ENCODE measurements at regions not wholly inside any gene's neighbourhood (a gene's known extent, or its start where the extent isn't known, plus 50 kb on each side); places are given as distances from the start of the nearest gene placed in this dataset.

DNA sequence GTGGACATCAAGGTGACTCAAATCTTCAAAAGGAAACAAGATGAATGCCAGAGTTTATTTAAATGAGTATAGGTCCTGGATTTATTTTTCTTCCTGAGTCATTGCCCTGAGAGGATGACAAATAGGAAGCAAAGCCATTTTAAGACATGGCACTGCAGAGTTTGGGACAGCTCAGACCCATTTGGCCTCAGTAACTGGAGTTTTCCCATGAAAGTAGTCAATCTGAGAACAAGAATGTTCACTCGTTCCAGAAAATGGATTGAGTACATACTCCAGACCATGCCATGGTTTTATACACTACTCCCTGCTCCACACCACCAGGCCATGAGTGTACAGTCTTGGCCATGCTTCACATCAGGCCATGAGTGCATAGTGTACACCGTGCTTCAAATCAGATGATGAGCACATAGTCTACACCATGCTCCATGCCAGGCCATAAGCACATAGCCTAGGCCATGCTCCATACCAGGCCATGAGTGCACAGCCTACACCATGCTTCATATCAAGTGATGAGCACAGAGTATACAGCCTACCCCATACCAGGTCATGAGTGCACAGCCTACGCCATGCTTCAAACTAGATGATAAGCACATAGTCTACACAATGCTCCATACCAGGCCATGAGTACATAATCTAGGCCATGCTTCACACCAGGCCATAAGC is 202.4 kb downstream of the FBXO15 start:
- H3K4me3 ChIP-seq, result no peak overlapping the region
- TF ChIP-seq, protein P1, sequence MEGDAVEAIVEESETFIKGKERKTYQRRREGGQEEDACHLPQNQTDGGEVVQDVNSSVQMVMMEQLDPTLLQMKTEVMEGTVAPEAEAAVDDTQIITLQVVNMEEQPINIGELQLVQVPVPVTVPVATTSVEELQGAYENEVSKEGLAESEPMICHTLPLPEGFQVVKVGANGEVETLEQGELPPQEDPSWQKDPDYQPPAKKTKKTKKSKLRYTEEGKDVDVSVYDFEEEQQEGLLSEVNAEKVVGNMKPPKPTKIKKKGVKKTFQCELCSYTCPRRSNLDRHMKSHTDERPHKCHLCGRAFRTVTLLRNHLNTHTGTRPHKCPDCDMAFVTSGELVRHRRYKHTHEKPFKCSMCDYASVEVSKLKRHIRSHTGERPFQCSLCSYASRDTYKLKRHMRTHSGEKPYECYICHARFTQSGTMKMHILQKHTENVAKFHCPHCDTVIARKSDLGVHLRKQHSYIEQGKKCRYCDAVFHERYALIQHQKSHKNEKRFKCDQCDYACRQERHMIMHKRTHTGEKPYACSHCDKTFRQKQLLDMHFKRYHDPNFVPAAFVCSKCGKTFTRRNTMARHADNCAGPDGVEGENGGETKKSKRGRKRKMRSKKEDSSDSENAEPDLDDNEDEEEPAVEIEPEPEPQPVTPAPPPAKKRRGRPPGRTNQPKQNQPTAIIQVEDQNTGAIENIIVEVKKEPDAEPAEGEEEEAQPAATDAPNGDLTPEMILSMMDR (IDR thresholded peaks at IDR 0.05), result no peak
- no peak for TF ChIP-seq POLR2A (IDR thresholded peaks at IDR 0.05)
- no peaks in the 10 kb centered on the region for H3K4me1 ChIP-seq (ENCODE audit: insufficient read depth)
- no peaks in the 10 kb centered on the region for H3K27me3 ChIP-seq
- H3K36me3 ChIP-seq, result no peaks in the 10 kb centered on the region
- 81 to 87% (median 87%) methylated on average over 3 of the region's 3 CpGs for WGBS, 3 donors
- intact Hi-C loops (cut with DNase I), result no loop called here
- no peak for DNase-seq
- no peaks in the 10 kb centered on the region for H3K9me3 ChIP-seq
- no peak overlapping the region for H3K27ac ChIP-seq

DNA sequence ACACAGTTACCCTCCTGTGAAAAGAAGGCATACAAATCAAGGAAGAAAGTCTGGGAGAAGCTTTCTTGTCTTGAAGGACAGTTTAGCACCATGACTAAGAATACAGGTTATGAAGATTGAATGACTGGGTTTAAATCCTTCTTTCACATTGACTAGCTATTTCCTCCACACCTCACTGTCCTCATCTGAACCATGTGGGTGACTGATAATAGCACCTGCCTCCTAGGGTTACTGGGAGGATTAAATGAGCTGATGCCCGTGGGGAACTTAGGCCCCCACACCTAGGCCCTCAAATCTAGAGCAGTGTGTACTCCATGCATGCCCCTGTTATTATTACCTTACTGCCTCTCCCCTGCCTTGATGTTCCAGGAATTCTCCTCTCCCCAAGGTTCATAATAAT is 202.9 kb downstream of the FBXO15 start:
- Histone ChIP-seq H3K27me3 (no peaks in the 10 kb centered on the region), H3K27ac (no peak overlapping the region), H3K36me3 (no peaks in the 10 kb centered on the region), H3K4me1 (ENCODE audit: insufficient read depth) (no peaks in the 10 kb centered on the region), H3K4me3 (no peak overlapping the region), H3K9me3 (no peaks in the 10 kb centered on the region)
- 50 to 81% (median 62%) methylated on average over 1 of the region's 1 CpG for WGBS, 3 donors
- intact Hi-C loops (cut with DNase I), result no loop called here
- no peak for DNase-seq
- no peak for TF ChIP-seq POLR2A (IDR thresholded peaks at IDR 0.05)
- TF ChIP-seq, protein P1 (IDR thresholded peaks at IDR 0.05), result no peak
- TF ChIP-seq EP300 (IDR thresholded peaks at IDR 0.05), result no peak

DNA sequence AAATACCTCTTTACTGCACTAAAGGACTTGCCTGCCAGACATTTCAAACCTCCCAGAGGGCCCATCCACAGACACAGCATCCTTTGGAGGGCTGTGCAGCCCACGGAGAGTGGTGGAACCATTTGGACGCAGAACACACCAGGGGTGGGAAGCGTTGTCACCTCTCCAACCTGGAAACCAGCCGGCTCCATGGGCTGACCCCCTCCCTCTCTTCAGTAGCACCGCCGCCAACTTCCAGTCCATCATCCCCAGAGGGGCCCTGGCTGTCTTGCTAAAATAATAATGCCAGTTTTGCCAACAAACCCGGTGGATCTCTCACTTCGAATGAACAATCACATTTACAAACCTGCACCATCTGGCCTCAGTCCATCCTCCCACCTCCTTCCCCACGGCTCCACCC is 203.9 kb downstream of the FBXO15 start:
- H3K27me3 ChIP-seq, result no peaks in the 10 kb centered on the region
- H3K27ac ChIP-seq, result no peak overlapping the region
- DNase-seq, result no peak
- WGBS, 3 donors, result 70 to 78% (median 72%) methylated on average over 9 of the region's 9 CpGs
- H3K9me3 ChIP-seq, result no peaks in the 10 kb centered on the region
- intact Hi-C loops (cut with DNase I), result no loop called here
- H3K4me1 ChIP-seq (ENCODE audit: insufficient read depth), result no peaks in the 10 kb centered on the region
- TF ChIP-seq, protein P1 (IDR thresholded peaks at IDR 0.05), result no peak
- TF ChIP-seq EP300 (IDR thresholded peaks at IDR 0.05), result no peak
- TF ChIP-seq POLR2A (IDR thresholded peaks at IDR 0.05), result no peak
- no peak overlapping the region for H3K4me3 ChIP-seq
- H3K36me3 ChIP-seq, result no peaks in the 10 kb centered on the region

DNA sequence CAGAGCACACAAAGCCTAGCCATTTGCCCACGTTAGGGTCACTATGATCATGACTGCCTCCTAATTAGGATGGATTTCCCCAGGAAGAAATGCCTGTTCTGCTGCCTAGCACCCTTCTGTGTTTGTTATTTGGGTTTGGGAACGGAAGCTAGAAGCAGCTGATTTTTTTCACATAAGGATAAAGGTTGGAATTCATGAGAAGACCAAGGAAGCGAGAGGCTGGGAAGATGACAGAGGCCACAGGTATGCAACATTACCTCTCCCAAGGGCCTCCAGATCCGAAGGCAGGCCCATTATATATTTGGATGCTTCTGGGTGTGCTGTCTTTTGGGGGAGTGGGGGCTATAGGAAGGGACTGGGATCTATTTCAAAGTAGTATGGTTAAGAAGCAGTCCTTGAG is 204.7 kb downstream of the FBXO15 start:
- Histone ChIP-seq H3K4me3 (no peak overlapping the region), H3K36me3 (no peaks in the 10 kb centered on the region), H3K27ac (no peak overlapping the region), H3K27me3 (no peaks in the 10 kb centered on the region), H3K4me1 (ENCODE audit: insufficient read depth) (no peaks in the 10 kb centered on the region), H3K9me3 (no peaks in the 10 kb centered on the region)
- TF ChIP-seq, protein P1 (IDR thresholded peaks at IDR 0.05), result no peak
- no peak for DNase-seq
- intact Hi-C loops (cut with DNase I), result no loop called here
- WGBS, 3 donors, result 62 to 76% (median 73%) methylated on average over 4 of the region's 4 CpGs
